ENCODE measurements at regions not wholly inside any gene's neighbourhood (a gene's known extent, or its start where the extent isn't known, plus 50 kb on each side); places are given as distances from the start of the nearest gene placed in this dataset.

GRCh38 chr12:31869972-31870371 lies 89.2 kb upstream of the RESF1 start:
- no peaks in the 10 kb centered on the region for H3K9me3 ChIP-seq (ENCODE audit: low read depth)
- no peak overlapping the region for H3K27ac ChIP-seq
- H3K36me3 ChIP-seq, result no peaks in the 10 kb centered on the region
- no peak overlapping the region for H3K27ac Mint-ChIP-seq
- H3F3A ChIP-seq (ENCODE audit: low read depth), result no peaks in the 10 kb centered on the region
- no peak overlapping the region for H3K9ac ChIP-seq
- no peaks in the 10 kb centered on the region for H4K20me1 ChIP-seq (ENCODE audit: low read depth)
- H3K79me2 ChIP-seq (ENCODE audit: low read depth), result no peaks in the 10 kb centered on the region
- H3K4me2 ChIP-seq, result no peak overlapping the region
- H2AFZ ChIP-seq (replicated peaks), result no peak overlapping the region
- no peaks in the 10 kb centered on the region for H3K4me1 ChIP-seq
- H3K4me3 Mint-ChIP-seq, result no peak overlapping the region
- H3K27me3 ChIP-seq, result no peaks in the 10 kb centered on the region
- H3K27me3 Mint-ChIP-seq (ENCODE audit: insufficient read depth, low read depth), result peaks cover 7% of the 10 kb centered on the region
- DNase-seq (ENCODE audit: low spot score), result no peak
- no peak overlapping the region for H3K4me3 ChIP-seq
- peaks cover under 1% of the 10 kb centered on the region for H3K4me1 Mint-ChIP-seq
- H3K9me3 Mint-ChIP-seq, result peaks cover 15% of the 10 kb centered on the region
- TF ChIP-seq EZH2 (IDR thresholded peaks at IDR 0.05), result no peak
- TF ChIP-seq CTCF (IDR thresholded peaks at IDR 0.05), result no peak
- TF ChIP-seq EZH2phosphoT487 (IDR thresholded peaks at IDR 0.05), result no peak
- H3K36me3 Mint-ChIP-seq, result no peaks in the 10 kb centered on the region

- no peaks in the 10 kb centered on the region for H3K36me3 ChIP-seq
- Mint-ChIP-seq H3K4me1 (no peaks in the 10 kb centered on the region), H3K9me3 (peaks cover 9% of the 10 kb centered on the region), H3K27me3 (ENCODE audit: insufficient read depth, low read depth) (peaks cover 7% of the 10 kb centered on the region), H3K36me3 (no peaks in the 10 kb centered on the region), H3K27ac (no peak overlapping the region), H3K4me3 (no peak overlapping the region)
- TF ChIP-seq EZH2phosphoT487 (IDR thresholded peaks at IDR 0.05) (no peak), CTCF (IDR thresholded peaks at IDR 0.05) (no peak), EZH2 (IDR thresholded peaks at IDR 0.05) (no peak)
- H3F3A ChIP-seq (ENCODE audit: low read depth), result no peaks in the 10 kb centered on the region
- H3K4me2 ChIP-seq, result no peak overlapping the region
- no peak for DNase-seq (ENCODE audit: low spot score)
- no peaks in the 10 kb centered on the region for H3K9me3 ChIP-seq (ENCODE audit: low read depth)
- no peak overlapping the region for H3K4me3 ChIP-seq
- no peak overlapping the region for H3K9ac ChIP-seq
- H4K20me1 ChIP-seq (ENCODE audit: low read depth), result no peaks in the 10 kb centered on the region
- H3K4me1 ChIP-seq, result no peaks in the 10 kb centered on the region
- no peaks in the 10 kb centered on the region for H3K79me2 ChIP-seq (ENCODE audit: low read depth)
- no peak overlapping the region for H3K27ac ChIP-seq
- no peak overlapping the region for H2AFZ ChIP-seq (replicated peaks)
- no peaks in the 10 kb centered on the region for H3K27me3 ChIP-seq
Observed at GRCh38 chr12:31868965-31869364, 90.2 kb upstream of the RESF1 start.

- H2AFZ ChIP-seq (replicated peaks), result no peak overlapping the region
- H3K27ac ChIP-seq, result no peak overlapping the region
- H3K9ac ChIP-seq, result no peak overlapping the region
- H4K20me1 ChIP-seq (ENCODE audit: low read depth), result no peaks in the 10 kb centered on the region
- no peak overlapping the region for H3K4me2 ChIP-seq
- no peaks in the 10 kb centered on the region for H3K4me1 Mint-ChIP-seq
- H3K36me3 Mint-ChIP-seq, result no peaks in the 10 kb centered on the region
- peaks cover 3% of the 10 kb centered on the region for H3K27me3 Mint-ChIP-seq (ENCODE audit: insufficient read depth, low read depth)
- H3K9me3 Mint-ChIP-seq, result peaks cover 4% of the 10 kb centered on the region
- no peaks in the 10 kb centered on the region for H3K36me3 ChIP-seq
- H3K4me3 ChIP-seq, result no peak overlapping the region
- no peaks in the 10 kb centered on the region for H3K4me1 ChIP-seq
- H3K79me2 ChIP-seq (ENCODE audit: low read depth), result no peaks in the 10 kb centered on the region
- DNase-seq (ENCODE audit: low spot score), result no peak
- no peak overlapping the region for H3K27ac Mint-ChIP-seq
- no peaks in the 10 kb centered on the region for H3K9me3 ChIP-seq (ENCODE audit: low read depth)
- H3F3A ChIP-seq (ENCODE audit: low read depth), result no peaks in the 10 kb centered on the region
- no peaks in the 10 kb centered on the region for H3K27me3 ChIP-seq
- no peak for TF ChIP-seq CTCF (IDR thresholded peaks at IDR 0.05)
- no peak for TF ChIP-seq EZH2 (IDR thresholded peaks at IDR 0.05)
- no peak overlapping the region for H3K4me3 Mint-ChIP-seq
Observed at GRCh38 chr12:31867292-31867691, 91.9 kb upstream of the RESF1 start.

GRCh38 chr12:31866523-31866922 lies 92.7 kb upstream of the RESF1 start:
- Histone ChIP-seq H3K36me3 (no peaks in the 10 kb centered on the region), H2AFZ (replicated peaks) (no peak overlapping the region), H4K20me1 (ENCODE audit: low read depth) (no peaks in the 10 kb centered on the region), H3K79me2 (ENCODE audit: low read depth) (no peaks in the 10 kb centered on the region), H3K4me3 (no peak overlapping the region), H3K4me2 (no peak overlapping the region), H3F3A (ENCODE audit: low read depth) (no peaks in the 10 kb centered on the region), H3K27me3 (no peaks in the 10 kb centered on the region), H3K9me3 (ENCODE audit: low read depth) (no peaks in the 10 kb centered on the region), H3K27ac (no peak overlapping the region), H3K9ac (no peak overlapping the region), H3K4me1 (no peaks in the 10 kb centered on the region)
- Mint-ChIP-seq H3K36me3 (no peaks in the 10 kb centered on the region), H3K27me3 (ENCODE audit: insufficient read depth, low read depth) (peaks cover 2% of the 10 kb centered on the region), H3K9me3 (peaks cover 4% of the 10 kb centered on the region), H3K27ac (no peak overlapping the region), H3K4me3 (no peak overlapping the region), H3K4me1 (no peaks in the 10 kb centered on the region)
- no peak for DNase-seq (ENCODE audit: low spot score)
- TF ChIP-seq EZH2phosphoT487 (IDR thresholded peaks at IDR 0.05), result no peak
- TF ChIP-seq EZH2 (IDR thresholded peaks at IDR 0.05), result no peak
- TF ChIP-seq CTCF (IDR thresholded peaks at IDR 0.05), result no peak

Data from neural progenitor cell (in vitro differentiated cells).